ENCODE measurements at regions not wholly inside any gene's neighbourhood (a gene's known extent, or its start where the extent isn't known, plus 50 kb on each side); places are given as distances from the start of the nearest gene placed in this dataset.

GRCh38 chr9:21744841-21745240 lies 57.6 kb upstream of the MTAP start:
- no peaks in the 10 kb centered on the region for H3K79me2 ChIP-seq (ENCODE audit: low read length)
- no peak overlapping the region for H3K4me2 ChIP-seq (ENCODE audit: low read depth, low read length)
- no peak overlapping the region for H3K27ac ChIP-seq (ENCODE audit: low read length)
- no peak overlapping the region for H2AFZ ChIP-seq (ENCODE audit: low read length)
- DNase-seq, result no peak
- no peaks in the 10 kb centered on the region for H3K9me3 ChIP-seq (replicated peaks; ENCODE audit: insufficient read depth, low read length)
- no peak overlapping the region for H3K9ac ChIP-seq (ENCODE audit: low read length)
- no peaks in the 10 kb centered on the region for H3K4me1 ChIP-seq (ENCODE audit: low read length)
- no peaks in the 10 kb centered on the region for H4K20me1 ChIP-seq (ENCODE audit: insufficient read depth, low read length)
- TF ChIP-seq CTCF (IDR thresholded peaks at IDR 0.05; ENCODE audit: low read length), result no peak
- no peak for TF ChIP-seq EZH2 (optimal IDR thresholded peaks at IDR 0.05; ENCODE audit: low read depth, low read length)
- TF ChIP-seq EZH2phosphoT487 (IDR thresholded peaks at IDR 0.05; ENCODE audit: low read length), result no peak
- no peaks in the 10 kb centered on the region for H3K36me3 ChIP-seq (replicated peaks; ENCODE audit: insufficient read depth, low read length)
- no peak overlapping the region for H3K4me3 ChIP-seq (ENCODE audit: low read length)
- no peaks in the 10 kb centered on the region for H3F3A ChIP-seq (ENCODE audit: insufficient read depth, low read length)
- no peaks in the 10 kb centered on the region for H3K27me3 ChIP-seq (replicated peaks; ENCODE audit: insufficient read depth, low read length)
- H3K9me2 ChIP-seq (replicated peaks; ENCODE audit: insufficient read depth, low read length), result no peaks in the 10 kb centered on the region

GRCh38 chr9:21746550-21746949 lies 55.9 kb upstream of the MTAP start:
- Histone ChIP-seq H3K27ac (ENCODE audit: low read length) (no peak overlapping the region), H3K36me3 (replicated peaks; ENCODE audit: insufficient read depth, low read length) (no peaks in the 10 kb centered on the region), H3K9me3 (replicated peaks; ENCODE audit: insufficient read depth, low read length) (no peaks in the 10 kb centered on the region), H3K4me3 (ENCODE audit: low read length) (no peak overlapping the region), H3K4me2 (ENCODE audit: low read depth, low read length) (no peak overlapping the region), H3K79me2 (ENCODE audit: low read length) (no peaks in the 10 kb centered on the region), H3K4me1 (ENCODE audit: low read length) (no peaks in the 10 kb centered on the region), H3K9me2 (replicated peaks; ENCODE audit: insufficient read depth, low read length) (no peaks in the 10 kb centered on the region), H3F3A (ENCODE audit: insufficient read depth, low read length) (no peaks in the 10 kb centered on the region), H3K27me3 (replicated peaks; ENCODE audit: insufficient read depth, low read length) (no peaks in the 10 kb centered on the region), H4K20me1 (ENCODE audit: insufficient read depth, low read length) (no peaks in the 10 kb centered on the region), H2AFZ (ENCODE audit: low read length) (no peak overlapping the region), H3K9ac (ENCODE audit: low read length) (no peak overlapping the region)
- TF ChIP-seq EZH2phosphoT487 (IDR thresholded peaks at IDR 0.05; ENCODE audit: low read length), result no peak
- no peak for TF ChIP-seq CTCF (IDR thresholded peaks at IDR 0.05; ENCODE audit: low read length)
- TF ChIP-seq EZH2 (optimal IDR thresholded peaks at IDR 0.05; ENCODE audit: low read depth, low read length), result no peak
- no peak for DNase-seq

- TF ChIP-seq EZH2phosphoT487 (IDR thresholded peaks at IDR 0.05; ENCODE audit: low read length) (no peak), EZH2 (optimal IDR thresholded peaks at IDR 0.05; ENCODE audit: low read depth, low read length) (no peak), CTCF (IDR thresholded peaks at IDR 0.05; ENCODE audit: low read length) (no peak)
- DNase-seq, result no peak
- no peak overlapping the region for H2AFZ ChIP-seq (ENCODE audit: low read length)
- no peaks in the 10 kb centered on the region for H3K79me2 ChIP-seq (ENCODE audit: low read length)
- H3F3A ChIP-seq (ENCODE audit: insufficient read depth, low read length), result no peaks in the 10 kb centered on the region
- H3K4me1 ChIP-seq (ENCODE audit: low read length), result no peaks in the 10 kb centered on the region
- H3K4me2 ChIP-seq (ENCODE audit: low read depth, low read length), result no peak overlapping the region
- no peak overlapping the region for H3K4me3 ChIP-seq (ENCODE audit: low read length)
- H3K9me2 ChIP-seq (replicated peaks; ENCODE audit: insufficient read depth, low read length), result no peaks in the 10 kb centered on the region
- no peaks in the 10 kb centered on the region for H3K27me3 ChIP-seq (replicated peaks; ENCODE audit: insufficient read depth, low read length)
- no peaks in the 10 kb centered on the region for H3K36me3 ChIP-seq (replicated peaks; ENCODE audit: insufficient read depth, low read length)
- no peaks in the 10 kb centered on the region for H3K9me3 ChIP-seq (replicated peaks; ENCODE audit: insufficient read depth, low read length)
- H4K20me1 ChIP-seq (ENCODE audit: insufficient read depth, low read length), result no peaks in the 10 kb centered on the region
- H3K9ac ChIP-seq (ENCODE audit: low read length), result no peak overlapping the region
- H3K27ac ChIP-seq (ENCODE audit: low read length), result no peak overlapping the region
Measured at GRCh38 chr9:21747175-21747574, 55.3 kb upstream of the MTAP start.

All from MM.1S (cell line).